GM12878 (cell line): ENCODE measurements at regions not wholly inside any gene's neighbourhood (a gene's known extent, or its start where the extent isn't known, plus 50 kb on each side); places are given as distances from the start of the nearest gene placed in this dataset.

Source experiments
- ATAC-seq: fragments of 200-7000 bp; cut with Tn5 transposase; 3 replicates; pipeline ENCODE4 v1.9.1; 2020; ENCODE audit warnings: mild to moderate bottlenecking, moderate library complexity
- BruUV-seq: library from RNA; stranded (reverse); fragments of 400-500 nt; replicated peaks from 2 replicates; lab custom pipeline; 2021; lab: Mats Ljungman, UMichigan
- CTCF ChIA-PET: fragments of 300-600 bp; sonication (Branson Sonifier 250); formaldehyde crosslinking; extraction: SDS; loops from one replicate; lab custom pipeline; 2021; ENCODE audit warnings: inconsistent platforms; lab: Yijun Ruan, JAX
- POLR2A ChIA-PET: fragments of 350-600 bp; formaldehyde crosslinking; extraction: SDS; loops from one replicate; lab custom pipeline; 2021; ENCODE audit warnings: inconsistent platforms; lab: Charles Lee
- RAD21 ChIA-PET: fragments of 300-600 bp; sonication (Branson Sonifier 250); formaldehyde crosslinking; loops from one replicate; lab custom pipeline; 2023; ENCODE audit warnings: antibody characterized with exemption; ENCODE audit not compliant: unreplicated experiment; lab: Charles Lee
- SMC1A ChIA-PET: fragments of 300-600 bp; sonication (Branson Sonifier 250); formaldehyde crosslinking; loops from one replicate; lab custom pipeline; 2023; ENCODE audit not compliant: unreplicated experiment, uncharacterized antibody; lab: Charles Lee
- DNase-seq: peaks from one replicate; pipeline ENCODE4 v3.0.0-alpha.2; 2011; ENCODE audit warnings: low read depth, low spot score
- FAIRE-seq: peaks from 3 replicates; lab custom pipeline; 2011; peaks lifted over from hg19 to GRCh38; lab: Jason Lieb, UNC
- H2AFZ ChIP-seq: 2 replicates; pipeline ENCODE4 v1.6.0; 2011; ENCODE audit warnings: low read depth, low read length, control low read depth; ENCODE audit not compliant: control insufficient read depth
- H3K27ac ChIP-seq: 2 replicates; pipeline ENCODE4 v1.5.1; 2011; ENCODE audit warnings: control low read depth; ENCODE audit not compliant: control insufficient read depth, insufficient read depth
- H3K27me3 ChIP-seq, 2 experiments: replicated peaks in 1 of 2; 2 replicates each; pipeline versions ENCODE4 v1.6.0 to v1.6.1; 2011; ENCODE audit warnings: low read length in 1 of 2; ENCODE audit not compliant: control insufficient read depth in 2 of 2, insufficient read depth in 2 of 2
- H3K36me3 ChIP-seq, 2 experiments: 2 replicates each; pipeline ENCODE4 v1.5.1; 2011; ENCODE audit warnings: low read length in 1 of 2; ENCODE audit not compliant: control insufficient read depth in 2 of 2, insufficient read depth in 2 of 2
- H3K4me1 ChIP-seq: 2 replicates; pipeline ENCODE4 v1.6.1; 2011; ENCODE audit warnings: mild to moderate bottlenecking, low read length, moderate library complexity, mixed read lengths; ENCODE audit not compliant: control insufficient read depth, insufficient read depth
- H3K4me2 ChIP-seq: 2 replicates; pipeline ENCODE4 v1.6.0; 2011; ENCODE audit warnings: control low read depth; ENCODE audit not compliant: control insufficient read depth, insufficient read depth
- H3K4me3 ChIP-seq: fragments of 200-600 bp; sonication (generic); 2 replicates; pipeline ENCODE4 v1.5.1; 2016
- H3K79me2 ChIP-seq: 2 replicates; pipeline ENCODE4 v1.6.0; 2011; ENCODE audit warnings: low read length; ENCODE audit not compliant: control insufficient read depth, insufficient read depth
- H3K9ac ChIP-seq: 2 replicates; pipeline ENCODE4 v1.8.0; 2011; ENCODE audit warnings: low read length, control low read depth, mixed read lengths; ENCODE audit not compliant: control insufficient read depth, insufficient read depth
- H3K9me3 ChIP-seq: replicated peaks from 3 replicates; pipeline ENCODE4 v1.5.1; 2011; ENCODE audit warnings: mild to moderate bottlenecking, low read length; ENCODE audit not compliant: control insufficient read depth, insufficient read depth
- H4K20me1 ChIP-seq: 2 replicates; pipeline ENCODE4 v1.6.0; 2011; ENCODE audit not compliant: control insufficient read depth, insufficient read depth
- CBFB ChIP-seq: IDR thresholded peaks from 2 replicates; pipeline ENCODE4 v1.6.1; 2016; ENCODE audit warnings: antibody characterized with exemption, low read depth
- CEBPB ChIP-seq, 2 experiments: fragments of 150-350 bp in 1 of 2; IDR thresholded peaks; 2 replicates each; pipeline ENCODE4 v1.6.1; 2012 to 2014; ENCODE audit warnings: low read depth in 2 of 2, low read length in 2 of 2, borderline replicate concordance in 1 of 2, inconsistent platforms in 1 of 2
- ESRRA ChIP-seq: IDR thresholded peaks from 2 replicates; pipeline ENCODE4 v1.6.1; 2012; ENCODE audit warnings: mild to moderate bottlenecking, low read length, improper control_type of control experiment
- ETV6 ChIP-seq, 2 experiments: fragments of 450-650 bp in 1 of 2; IDR thresholded peaks in 1 of 2; conservative IDR thresholded peaks in 1 of 2; 2 replicates each; pipeline ENCODE4 v1.6.1; 2014; ENCODE audit warnings: antibody characterized with exemption in 1 of 2, borderline replicate concordance in 1 of 2, low read depth in 1 of 2, mild to moderate bottlenecking in 1 of 2, moderate library complexity in 1 of 2
- IRF3 ChIP-seq: fragments of 450-650 bp; IDR thresholded peaks from 2 replicates; pipeline ENCODE4 v1.6.1; 2014; ENCODE audit warnings: mild to moderate bottlenecking
- JUND ChIP-seq: IDR thresholded peaks from 2 replicates; pipeline ENCODE4 v1.6.1; 2012; ENCODE audit warnings: low read depth, mild to moderate bottlenecking, low read length, improper control_type of control experiment, moderate library complexity
- KDM1A ChIP-seq: fragments of 200-600 bp; sonication (generic); IDR thresholded peaks from 2 replicates; pipeline ENCODE4 v1.6.1; 2016; ENCODE audit warnings: borderline replicate concordance
- MEF2A ChIP-seq: IDR thresholded peaks from 2 replicates; pipeline ENCODE4 v1.6.1; 2011; ENCODE audit warnings: low read depth, mild to moderate bottlenecking, low read length, moderate library complexity; ENCODE audit not compliant: insufficient read depth
- NBN ChIP-seq: fragments of 450-650 bp; IDR thresholded peaks from 2 replicates; pipeline ENCODE4 v1.6.1; 2016
- NR2F1 ChIP-seq: fragments of 450-650 bp; conservative IDR thresholded peaks from 2 replicates; pipeline ENCODE4 v1.6.1; 2017; ENCODE audit warnings: mild to moderate bottlenecking
- PAX8 ChIP-seq: fragments of 450-650 bp; IDR thresholded peaks from 2 replicates; pipeline ENCODE4 v1.6.1; 2017; ENCODE audit warnings: mild to moderate bottlenecking, moderate library complexity
- RBBP5 ChIP-seq: fragments of 200-600 bp; sonication (generic); conservative IDR thresholded peaks from 2 replicates; pipeline ENCODE4 v1.6.1; 2016
- STAT1 ChIP-seq: fragments of 450-650 bp; conservative IDR thresholded peaks from 2 replicates; pipeline ENCODE4 v1.6.1; 2014; ENCODE audit warnings: antibody characterized with exemption, mild to moderate bottlenecking
- YY1 ChIP-seq: IDR thresholded peaks from 2 replicates; pipeline ENCODE4 v1.6.1; 2011; ENCODE audit warnings: low read depth, mild to moderate bottlenecking, low read length
- ZNF24 ChIP-seq: fragments of 450-650 bp; IDR thresholded peaks from 2 replicates; pipeline ENCODE4 v1.6.1; 2017; ENCODE audit warnings: antibody characterized with exemption, mild to moderate bottlenecking
- ZNF687 ChIP-seq: fragments of 450-650 bp; IDR thresholded peaks from 2 replicates; pipeline ENCODE4 v1.6.1; 2017; ENCODE audit warnings: mild to moderate bottlenecking, moderate library complexity
- WGBS: methylation state at CpG from one replicate; pipeline ENCODE4 v1.1.6; 2016; ENCODE audit warnings: low lambda C conversion rate; ENCODE audit not compliant: insufficient replicate concordance, insufficient coverage; ENCODE audit errors: missing lambda C conversion rate; 5-methylcytosine and 5-hydroxymethylcytosine counted together
- in situ Hi-C: fragments of 300-500 bp; cut with MboI; formaldehyde crosslinking; loops from 9 replicates; pipeline ENCODE4 v1.14.3; 2018; ENCODE audit warnings: mixed read lengths
- intact Hi-C: fragments of 100-400 bp; cut with micrococcal nuclease; formaldehyde crosslinking; loops from one replicate; pipeline ENCODE4 v1.14.2; 2022; ENCODE audit not compliant: unreplicated experiment
- TF ChIP-seq, protein P1 (sequence below): IDR thresholded peaks from 2 replicates; pipeline ENCODE4 v1.6.1; 2012; ENCODE audit warnings: mild to moderate bottlenecking, low read depth, low read length

- no peak for TF ChIP-seq ZNF687
- no peak for TF ChIP-seq CEBPB (IDR thresholded peaks at IDR 0.05; ENCODE audit: borderline replicate concordance in 1 of 2, low read depth in 2 of 2, low read length in 2 of 2)
Measured at GRCh38 chr14:83485591-83485990, 1951.9 kb upstream of the SEL1L start (continued).

- FAIRE-seq (no peak), ATAC-seq (no peak; the same call in 2 of the 3 replicates), DNase-seq (no peak)
- ChIA-PET POLR2A (no interaction called here), SMC1A (interaction anchor here (0.8 kb wide), 1 partner anchor 10 kb away, joined by 3 read pairs; no protein-coding TSS in a partner anchor), RAD21 (no interaction called here), CTCF (no interaction called here)
- Histone ChIP-seq H4K20me1 (no peaks in the 10 kb centered on the region), H3K27ac (no peak overlapping the region), H3K27me3 (no peaks in the 10 kb centered on the region), H3K79me2 (no peaks in the 10 kb centered on the region), H2AFZ (no peak overlapping the region), H3K9ac (no peak overlapping the region), H3K4me3 (no peak overlapping the region), H3K4me2 (no peak overlapping the region), H3K4me1 (no peaks in the 10 kb centered on the region), H3K9me3 (no peaks in the 10 kb centered on the region), H3K36me3 (no peaks in the 10 kb centered on the region)
- no TSS peak for BruUV-seq
- WGBS: 49% methylated on average over 2 of the region's 2 CpGs
- in situ Hi-C loops (no loop called here), intact Hi-C loops (no loop called here)
- TF ChIP-seq STAT1: no peak
- TF ChIP-seq KDM1A: no peak
- TF ChIP-seq ZNF24: no peak
- TF ChIP-seq NR2F1: no peak
- TF ChIP-seq IRF3: no peak
- TF ChIP-seq PAX8: no peak
- no peak for TF ChIP-seq ETV6 (conservative IDR thresholded peaks at IDR 0.05 in 1 of 2, IDR thresholded peaks at IDR 0.05 in 1 of 2; ENCODE audit: borderline replicate concordance in 1 of 2, low read depth in 1 of 2)
- no peak for TF ChIP-seq ESRRA
- TF ChIP-seq CBFB: no peak
- no peak for TF ChIP-seq NBN
- TF ChIP-seq MEF2A: no peak
- TF ChIP-seq, protein P1, sequence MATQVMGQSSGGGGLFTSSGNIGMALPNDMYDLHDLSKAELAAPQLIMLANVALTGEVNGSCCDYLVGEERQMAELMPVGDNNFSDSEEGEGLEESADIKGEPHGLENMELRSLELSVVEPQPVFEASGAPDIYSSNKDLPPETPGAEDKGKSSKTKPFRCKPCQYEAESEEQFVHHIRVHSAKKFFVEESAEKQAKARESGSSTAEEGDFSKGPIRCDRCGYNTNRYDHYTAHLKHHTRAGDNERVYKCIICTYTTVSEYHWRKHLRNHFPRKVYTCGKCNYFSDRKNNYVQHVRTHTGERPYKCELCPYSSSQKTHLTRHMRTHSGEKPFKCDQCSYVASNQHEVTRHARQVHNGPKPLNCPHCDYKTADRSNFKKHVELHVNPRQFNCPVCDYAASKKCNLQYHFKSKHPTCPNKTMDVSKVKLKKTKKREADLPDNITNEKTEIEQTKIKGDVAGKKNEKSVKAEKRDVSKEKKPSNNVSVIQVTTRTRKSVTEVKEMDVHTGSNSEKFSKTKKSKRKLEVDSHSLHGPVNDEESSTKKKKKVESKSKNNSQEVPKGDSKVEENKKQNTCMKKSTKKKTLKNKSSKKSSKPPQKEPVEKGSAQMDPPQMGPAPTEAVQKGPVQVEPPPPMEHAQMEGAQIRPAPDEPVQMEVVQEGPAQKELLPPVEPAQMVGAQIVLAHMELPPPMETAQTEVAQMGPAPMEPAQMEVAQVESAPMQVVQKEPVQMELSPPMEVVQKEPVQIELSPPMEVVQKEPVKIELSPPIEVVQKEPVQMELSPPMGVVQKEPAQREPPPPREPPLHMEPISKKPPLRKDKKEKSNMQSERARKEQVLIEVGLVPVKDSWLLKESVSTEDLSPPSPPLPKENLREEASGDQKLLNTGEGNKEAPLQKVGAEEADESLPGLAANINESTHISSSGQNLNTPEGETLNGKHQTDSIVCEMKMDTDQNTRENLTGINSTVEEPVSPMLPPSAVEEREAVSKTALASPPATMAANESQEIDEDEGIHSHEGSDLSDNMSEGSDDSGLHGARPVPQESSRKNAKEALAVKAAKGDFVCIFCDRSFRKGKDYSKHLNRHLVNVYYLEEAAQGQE: no peak
- TF ChIP-seq RBBP5: no peak
- no peak for TF ChIP-seq YY1
- no peak for TF ChIP-seq JUND
Measured at GRCh38 chr14:83491091-83491490, 1957.4 kb upstream of the SEL1L start.
